Urinary bladder (tissue), 3 donors: ENCODE measurements at regions not wholly inside any gene's neighbourhood (a gene's known extent, or its start where the extent isn't known, plus 50 kb on each side); places are given as distances from the start of the nearest gene placed in this dataset.
A peak's percentile ranks its signal among the peaks of the same experiment; 100 is the strongest.

ENCODE experiments used
- DNase-seq: peaks from one replicate; pipeline ENCODE4 v3.0.0-alpha.2; 2015; ENCODE audit errors: extremely low spot score
- H3K27ac ChIP-seq: one replicate; pipeline ENCODE4 v1.5.1; 2013; ENCODE audit warnings: low read depth, mild to moderate bottlenecking, moderate library complexity
- H3K36me3 ChIP-seq: one replicate; pipeline ENCODE4 v1.6.1; 2013; ENCODE audit warnings: mild to moderate bottlenecking, moderate library complexity; ENCODE audit not compliant: insufficient read depth
- H3K4me1 ChIP-seq: one replicate; pipeline ENCODE4 v1.6.1; 2013; ENCODE audit warnings: mild to moderate bottlenecking, moderate library complexity; ENCODE audit not compliant: insufficient read depth
- H3K4me3 ChIP-seq: one replicate; pipeline ENCODE4 v1.5.1; 2013; ENCODE audit warnings: low read depth, low read length
- WGBS: extraction: QIAGEN DNeasy Blood & Tissue Kit; methylation state at CpG from one replicate; pipeline ENCODE4 v1.1.7; 2013; 5-methylcytosine and 5-hydroxymethylcytosine counted together
- donor health status: healthy with polysubstance abuse.
- donor health status: healthy.

- DNase-seq: no peak
- 82% methylated on average over 7 of the region's 7 CpGs for WGBS
- H3K4me3 ChIP-seq: no peak overlapping the region
- H3K4me1 ChIP-seq: no peaks in the 10 kb centered on the region
- no peaks in the 10 kb centered on the region for H3K36me3 ChIP-seq
- no peak overlapping the region for H3K27ac ChIP-seq
These were observed 373.0 kb upstream of the ESRRG start for GRCh38 chr1:217096200-217096599.

- no peak for DNase-seq
- Histone ChIP-seq H3K36me3 (no peaks in the 10 kb centered on the region), H3K27ac (no peak overlapping the region), H3K4me3 (no peak overlapping the region), H3K4me1 (no peaks in the 10 kb centered on the region)
- 86% methylated on average over 2 of the region's 2 CpGs for WGBS
These were observed 371.9 kb upstream of the ESRRG start for GRCh38 chr1:217095050-217095622.

GRCh38 chr1:217091561-217091960 lies 368.3 kb upstream of the ESRRG start:
- H3K4me1 ChIP-seq: no peaks in the 10 kb centered on the region
- 91% methylated on average over 4 of the region's 4 CpGs for WGBS
- H3K4me3 ChIP-seq: no peak overlapping the region
- H3K36me3 ChIP-seq: no peaks in the 10 kb centered on the region
- H3K27ac ChIP-seq: no peak overlapping the region
- DNase-seq: no peak

GRCh38 chr1:217090060-217090911 lies 367.1 kb upstream of the ESRRG start:
- no peak for DNase-seq
- Histone ChIP-seq H3K4me1 (no peaks in the 10 kb centered on the region), H3K27ac (no peak overlapping the region), H3K4me3 (peak overlapping the region; percentile 55), H3K36me3 (no peaks in the 10 kb centered on the region)
- WGBS: 16% methylated on average over 24 of the region's 24 CpGs

GRCh38 chr1:217089361-217090014 lies 366.3 kb upstream of the ESRRG start:
- under 1% methylated on average over 39 of the region's 39 CpGs for WGBS
- no peaks in the 10 kb centered on the region for H3K4me1 ChIP-seq
- H3K36me3 ChIP-seq: no peaks in the 10 kb centered on the region
- peak overlapping the region; percentile 55 for H3K4me3 ChIP-seq
- no peak overlapping the region for H3K27ac ChIP-seq
- no peak for DNase-seq

GRCh38 chr1:217088521-217089284 lies 365.5 kb upstream of the ESRRG start:
- DNase-seq: no peak
- 19% methylated on average over 13 of the region's 13 CpGs for WGBS
- Histone ChIP-seq H3K4me1 (no peaks in the 10 kb centered on the region), H3K36me3 (no peaks in the 10 kb centered on the region), H3K27ac (no peak overlapping the region), H3K4me3 (peak overlapping the region; percentile 55)

- H3K4me3 ChIP-seq: no peak overlapping the region
- no peak for DNase-seq
- WGBS: 52% methylated on average over 3 of the region's 3 CpGs
- no peaks in the 10 kb centered on the region for H3K36me3 ChIP-seq
- no peaks in the 10 kb centered on the region for H3K4me1 ChIP-seq
- H3K27ac ChIP-seq: no peak overlapping the region
These were observed 364.8 kb upstream of the ESRRG start for GRCh38 chr1:217088011-217088410.

- 83% methylated on average over 3 of the region's 3 CpGs for WGBS
- Histone ChIP-seq H3K4me1 (no peaks in the 10 kb centered on the region), H3K36me3 (no peaks in the 10 kb centered on the region), H3K27ac (no peak overlapping the region), H3K4me3 (no peak overlapping the region)
- DNase-seq: no peak
These were observed 356.4 kb upstream of the ESRRG start for GRCh38 chr1:217079584-217079983.

GRCh38 chr1:217078959-217079358 lies 355.7 kb upstream of the ESRRG start:
- 73% methylated on average over 1 of the region's 1 CpG for WGBS
- no peak for DNase-seq
- H3K27ac ChIP-seq: no peak overlapping the region

GRCh38 chr1:217078078-217078690 lies 355.0 kb upstream of the ESRRG start:
- H3K4me3 ChIP-seq: no peak overlapping the region
- H3K27ac ChIP-seq: no peak overlapping the region
- H3K4me1 ChIP-seq: no peaks in the 10 kb centered on the region
- WGBS: 42% methylated on average over 5 of the region's 5 CpGs
- no peaks in the 10 kb centered on the region for H3K36me3 ChIP-seq
- DNase-seq: no peak

More at GRCh38 chr1:217078959-217079358, 355.7 kb upstream of the ESRRG start:
- Histone ChIP-seq H3K4me1 (no peaks in the 10 kb centered on the region), H3K4me3 (no peak overlapping the region), H3K36me3 (no peaks in the 10 kb centered on the region)

GRCh38 chr1:217077426-217077825 lies 354.2 kb upstream of the ESRRG start:
- DNase-seq: no peak
- Histone ChIP-seq H3K27ac (no peak overlapping the region), H3K4me3 (no peak overlapping the region), H3K36me3 (no peaks in the 10 kb centered on the region), H3K4me1 (no peaks in the 10 kb centered on the region)
- 66% methylated on average over 3 of the region's 3 CpGs for WGBS

GRCh38 chr1:217076902-217077301 lies 353.7 kb upstream of the ESRRG start:
- 24% methylated on average over 2 of the region's 2 CpGs for WGBS

GRCh38 chr1:217072926-217073325 lies 349.7 kb upstream of the ESRRG start:
- Histone ChIP-seq H3K4me1 (no peaks in the 10 kb centered on the region), H3K4me3 (no peak overlapping the region), H3K36me3 (no peaks in the 10 kb centered on the region), H3K27ac (no peak overlapping the region)
- 74% methylated on average over 1 of the region's 1 CpG for WGBS
- DNase-seq: no peak

More at GRCh38 chr1:217076902-217077301, 353.7 kb upstream of the ESRRG start:
- peak; percentile 54 for DNase-seq
- no peaks in the 10 kb centered on the region for H3K36me3 ChIP-seq
- no peak overlapping the region for H3K4me3 ChIP-seq
- H3K27ac ChIP-seq: no peak overlapping the region
- no peaks in the 10 kb centered on the region for H3K4me1 ChIP-seq
